Psoas muscle (tissue), 7 donors: ENCODE measurements at regions not wholly inside any gene's neighbourhood (a gene's known extent, or its start where the extent isn't known, plus 50 kb on each side); places are given as distances from the start of the nearest gene placed in this dataset.
A peak's percentile ranks its signal among the peaks of the same experiment; 100 is the strongest.
"Not testable (repeated sequence)": the region's sequence is repeated elsewhere in the genome, so short reads cannot be mapped to it uniquely, and the experiment has no call there.

Experiments used
- ATAC-seq, 4 donors: fragments of 200-7000 bp; cut with Tn5 transposase; one replicate each; pipeline ENCODE4 v1.9.1; 2020; ENCODE audit warnings: moderate library complexity in 3 of 4, mild to moderate bottlenecking in 2 of 4
- DNase-seq, 2 donors: peaks; one replicate each; pipeline ENCODE4 v3.0.0-alpha.2; 2020
- H3K27ac ChIP-seq: fragments of 200-600 bp; one replicate; pipeline ENCODE4 v1.8.0; 2022
- H3K27me3 ChIP-seq, 3 donors: fragments of 200-600 bp in 1 of 3; one replicate each; pipeline versions ENCODE4 v1.6.1 to v1.8.0; 2013 to 2022; ENCODE audit warnings: low read length in 2 of 3, mild to moderate bottlenecking in 2 of 3, moderate library complexity in 1 of 3; ENCODE audit not compliant: insufficient read depth in 3 of 3
- H3K36me3 ChIP-seq, 2 donors: fragments of 200-600 bp in 1 of 2; one replicate each; pipeline versions ENCODE4 v1.6.1 to v1.8.0; 2013 to 2022; ENCODE audit warnings: low read depth in 1 of 2, mild to moderate bottlenecking in 1 of 2, moderate library complexity in 1 of 2; ENCODE audit not compliant: insufficient read depth in 1 of 2
- H3K4me1 ChIP-seq: fragments of 200-600 bp; one replicate; pipeline ENCODE4 v1.8.0; 2022
- H3K4me3 ChIP-seq: fragments of 200-600 bp; one replicate; pipeline ENCODE4 v1.8.0; 2022; ENCODE audit warnings: mild to moderate bottlenecking
- H3K9me3 ChIP-seq: fragments of 200-600 bp; one replicate; pipeline ENCODE4 v1.8.0; 2022
- WGBS, 3 donors: extraction: QIAGEN DNeasy Blood & Tissue Kit; methylation state at CpG; one replicate each; pipeline versions ENCODE4 v1.1.6 to v1.1.7; 2013; 5-methylcytosine and 5-hydroxymethylcytosine counted together
- intact Hi-C, 2 donors: fragments of 100-400 bp; cut with DNase I; formaldehyde crosslinking; loops; one replicate each; pipeline versions ENCODE4 v1.11.0 to v1.14.2; 2022
- TF ChIP-seq, protein P1 (sequence below): fragments of 200-600 bp; IDR thresholded peaks from one replicate; pipeline ENCODE4 v1.8.0; 2022; ENCODE audit warnings: antibody characterized with exemption
- donor health status: healthy with polysubstance abuse.
- donor health status: DM: no; HTN: no; CAD: no; lungs with moderate emphysema.
- donor health status: Bipolar disorder and iron deficiency.
- donor health status: healthy.
- donor health status: DM: yes; HTN: yes; CAD: no.
- donor health status: DM: no; HTN: no; CAD: no.
- donor health status: DM: yes; HTN: yes; CAD: no.

DNA sequence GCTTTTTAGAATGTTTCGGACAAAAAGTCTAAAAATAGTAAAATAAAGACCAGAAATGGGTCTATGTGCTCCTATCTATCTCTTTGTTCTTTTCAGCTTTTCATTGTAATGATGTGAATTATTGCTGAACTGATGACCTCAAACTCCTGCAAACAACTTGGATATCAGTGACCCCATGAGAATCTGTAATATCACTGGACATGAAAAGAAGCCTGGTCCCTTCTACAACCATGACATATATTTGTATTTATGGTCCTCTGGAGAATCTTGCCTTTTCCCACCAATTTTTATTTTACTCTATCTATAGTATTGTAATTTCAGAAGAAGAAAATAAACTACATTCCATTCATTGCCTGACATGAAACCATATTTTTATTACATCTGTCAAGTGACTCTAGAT lies 740.7 kb upstream of the CA10 start:
- no peak for DNase-seq
- Histone ChIP-seq H3K4me1 (no peaks in the 10 kb centered on the region), H3K36me3 (no peaks in the 10 kb centered on the region), H3K9me3 (no peaks in the 10 kb centered on the region), H3K27me3 (no peaks in the 10 kb centered on the region), H3K27ac (no peak overlapping the region), H3K4me3 (no peak overlapping the region)
- 40 to 80% (median 42%) methylated on average over 1 of the region's 1 CpG for WGBS, 3 donors
- intact Hi-C loops: no loop called here
- no peak for ATAC-seq
- TF ChIP-seq, protein P1, sequence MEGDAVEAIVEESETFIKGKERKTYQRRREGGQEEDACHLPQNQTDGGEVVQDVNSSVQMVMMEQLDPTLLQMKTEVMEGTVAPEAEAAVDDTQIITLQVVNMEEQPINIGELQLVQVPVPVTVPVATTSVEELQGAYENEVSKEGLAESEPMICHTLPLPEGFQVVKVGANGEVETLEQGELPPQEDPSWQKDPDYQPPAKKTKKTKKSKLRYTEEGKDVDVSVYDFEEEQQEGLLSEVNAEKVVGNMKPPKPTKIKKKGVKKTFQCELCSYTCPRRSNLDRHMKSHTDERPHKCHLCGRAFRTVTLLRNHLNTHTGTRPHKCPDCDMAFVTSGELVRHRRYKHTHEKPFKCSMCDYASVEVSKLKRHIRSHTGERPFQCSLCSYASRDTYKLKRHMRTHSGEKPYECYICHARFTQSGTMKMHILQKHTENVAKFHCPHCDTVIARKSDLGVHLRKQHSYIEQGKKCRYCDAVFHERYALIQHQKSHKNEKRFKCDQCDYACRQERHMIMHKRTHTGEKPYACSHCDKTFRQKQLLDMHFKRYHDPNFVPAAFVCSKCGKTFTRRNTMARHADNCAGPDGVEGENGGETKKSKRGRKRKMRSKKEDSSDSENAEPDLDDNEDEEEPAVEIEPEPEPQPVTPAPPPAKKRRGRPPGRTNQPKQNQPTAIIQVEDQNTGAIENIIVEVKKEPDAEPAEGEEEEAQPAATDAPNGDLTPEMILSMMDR: no peak

DNA sequence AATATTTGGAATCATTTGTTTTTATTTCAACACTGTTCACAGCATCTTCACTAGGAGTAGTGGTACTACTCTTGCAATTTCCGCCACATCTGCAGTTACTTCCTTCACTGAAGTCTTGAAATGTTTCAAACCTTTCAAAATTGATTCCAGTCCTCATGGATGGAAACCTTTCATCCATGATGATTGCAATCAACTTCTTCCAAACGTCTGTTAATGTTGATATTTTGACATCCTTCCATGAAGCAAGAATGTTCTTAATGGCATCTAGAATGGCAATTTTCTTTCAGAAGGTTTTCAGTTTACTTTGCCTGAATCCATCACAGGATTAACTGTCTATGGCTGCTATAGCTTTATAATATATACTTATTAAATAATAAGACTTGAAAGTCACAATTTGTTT lies 736.8 kb upstream of the CA10 start:
- Histone ChIP-seq H3K4me3 (no peak overlapping the region), H3K27ac (no peak overlapping the region), H3K27me3 (no peaks in the 10 kb centered on the region), H3K4me1 (no peaks in the 10 kb centered on the region), H3K36me3 (no peaks in the 10 kb centered on the region), H3K9me3 (no peaks in the 10 kb centered on the region)
- intact Hi-C loops: no loop called here
- no peak for ATAC-seq
- 43 to 49% (median 46%) methylated on average over 2 of the region's 2 CpGs for WGBS, 3 donors
- TF ChIP-seq, protein P1: no peak
- no peak for DNase-seq

DNA sequence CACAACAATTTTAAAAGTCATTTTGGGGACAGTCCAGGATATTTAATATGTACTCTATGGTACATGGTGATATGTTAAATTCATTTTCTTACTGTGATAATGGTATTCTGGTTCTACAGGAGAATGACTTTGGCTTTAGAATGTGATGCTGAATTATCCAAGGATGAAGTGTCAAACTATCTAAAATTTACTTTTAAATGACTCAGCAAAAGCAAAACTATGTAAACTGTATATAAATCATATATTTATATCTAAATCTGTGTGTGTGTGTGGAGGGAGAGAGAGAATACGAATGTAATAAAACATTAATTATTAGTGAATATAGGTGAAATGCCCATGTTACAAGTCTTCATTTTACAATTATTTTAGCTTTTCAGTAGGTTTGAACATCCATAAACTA lies 733.8 kb upstream of the CA10 start:
- Histone ChIP-seq H3K4me1 (no peaks in the 10 kb centered on the region), H3K27ac (no peak overlapping the region), H3K9me3 (no peaks in the 10 kb centered on the region), H3K36me3 (no peaks in the 10 kb centered on the region), H3K4me3 (no peak overlapping the region), H3K27me3 (no peaks in the 10 kb centered on the region)
- ATAC-seq (no peak), DNase-seq (no peak)
- intact Hi-C loops: no loop called here
- WGBS, 3 donors: 88 to 95% (median 93%) methylated on average over 1 of the region's 1 CpG
- TF ChIP-seq, protein P1: no peak

DNA sequence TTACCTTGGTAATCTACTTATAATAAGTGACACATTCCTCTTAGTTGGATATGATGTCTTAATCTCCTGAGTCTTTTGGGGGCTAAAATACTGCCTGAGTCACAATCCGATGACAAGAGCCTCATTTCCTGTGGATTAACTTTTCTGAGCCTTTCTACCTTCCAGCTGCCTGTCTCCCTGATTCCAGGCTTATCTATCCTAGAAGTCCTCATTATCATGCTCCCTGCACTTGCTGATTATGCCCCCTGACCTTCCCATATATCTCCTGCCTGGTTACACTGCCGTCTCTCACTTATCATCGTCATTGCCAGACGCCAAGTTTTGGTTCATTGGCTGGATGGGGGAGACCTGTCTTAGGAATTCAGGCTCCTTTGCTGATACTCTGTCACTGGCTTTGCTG lies 727.4 kb upstream of the CA10 start:
- H3K27ac ChIP-seq: no peak overlapping the region
- WGBS, 3 donors: 47 to 57% (median 53%) methylated on average over 4 of the region's 4 CpGs
- intact Hi-C loops: no loop called here
- DNase-seq (no peak), ATAC-seq (peak in 1 of 4 donors; percentile 10)
- no peak overlapping the region for H3K4me3 ChIP-seq
- H3K36me3 ChIP-seq: no peaks in the 10 kb centered on the region
- H3K27me3 ChIP-seq: peaks cover 0 to 3% (median 0%) of the 10 kb centered on the region in 3 donors
- no peaks in the 10 kb centered on the region for H3K9me3 ChIP-seq
- TF ChIP-seq, protein P1: no peak
- H3K4me1 ChIP-seq: no peaks in the 10 kb centered on the region

DNA sequence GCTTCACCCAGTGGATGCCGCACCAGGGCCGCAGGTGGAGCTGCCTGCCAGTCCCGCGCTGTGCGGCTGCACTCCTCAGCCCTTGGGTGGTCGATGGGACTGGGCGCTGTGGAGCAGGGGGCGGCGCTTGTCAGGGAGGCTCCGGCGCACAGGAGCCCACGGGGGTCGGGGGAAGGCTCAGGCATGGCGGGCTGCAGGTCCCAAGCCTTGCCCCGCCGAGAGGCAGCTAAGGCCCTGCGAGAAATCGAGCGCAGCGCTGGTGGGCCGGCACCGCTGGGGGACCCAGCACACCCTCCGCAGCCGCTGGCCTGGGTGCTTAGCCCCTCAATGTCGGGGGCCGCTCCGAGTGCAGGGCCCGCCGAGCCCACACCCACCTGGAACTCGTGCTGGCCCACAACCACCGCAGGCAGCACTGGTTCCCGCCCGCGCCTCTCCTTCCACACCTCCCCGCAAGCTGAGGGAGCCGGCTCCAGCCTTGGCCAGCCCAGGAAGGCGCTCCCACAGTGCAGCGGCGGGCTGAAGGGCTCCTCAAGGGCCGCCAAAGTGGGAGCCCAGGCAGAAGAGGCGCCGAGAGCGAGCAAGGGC lies 725.5 kb upstream of the CA10 start:
- WGBS, 3 donors: 48 to 59% (median 50%) methylated on average over 38 to 43 of the region's 43 CpGs
- DNase-seq: peak in 1 of 2 donors; percentile 44

DNA sequence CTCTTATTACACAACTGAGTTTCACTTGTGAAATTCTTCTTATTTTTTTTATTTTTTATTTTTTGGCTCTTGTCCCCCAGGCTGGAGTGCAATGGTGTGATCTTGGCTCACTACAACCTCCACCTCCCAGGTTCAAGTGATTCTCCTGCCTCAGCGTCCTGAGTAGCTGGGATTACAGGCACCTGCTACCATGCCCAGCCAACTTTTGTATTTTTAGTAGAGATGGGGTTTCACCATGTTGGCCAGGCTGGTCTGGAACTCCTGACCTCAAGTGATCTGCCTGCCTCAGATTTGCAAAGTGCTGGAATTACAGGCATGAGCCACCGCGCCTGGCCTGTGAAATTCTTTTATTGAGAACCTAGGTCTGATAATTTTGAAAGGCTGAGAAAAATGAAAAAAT lies 688.3 kb upstream of the CA10 start:
- ATAC-seq (peak in 3 of 4 donors; percentile 57 to 79 (median 58)), DNase-seq (peak in 1 of 2 donors; percentile 53)
- peak overlapping the region; percentile 47 for H3K27ac ChIP-seq
- H3K27me3 ChIP-seq, intact Hi-C loops, H3K36me3 ChIP-seq, H3K9me3 ChIP-seq, H3K4me3 ChIP-seq, H3K4me1 ChIP-seq: not testable (repeated sequence)
- WGBS, 3 donors: 27 to 60% (median 34%) methylated on average over 3 of the region's 3 CpGs

More for the DNA sequence above, 725.5 kb upstream of the CA10 start:
- H3K4me1 ChIP-seq, H3K27ac ChIP-seq, H3K9me3 ChIP-seq, H3K27me3 ChIP-seq, intact Hi-C loops, H3K36me3 ChIP-seq: not testable (repeated sequence)
- H3K4me3 ChIP-seq: peak overlapping the region; percentile 31
- peak in 1 of 4 donors; percentile 26 for ATAC-seq
